CD1c-positive myeloid dendritic cell (primary cell): ENCODE measurements at regions not wholly inside any gene's neighbourhood (a gene's known extent, or its start where the extent isn't known, plus 50 kb on each side); places are given as distances from the start of the nearest gene placed in this dataset.
A peak's percentile ranks its signal among the peaks of the same experiment; 100 is the strongest.

ENCODE experiments used
- DNase-seq: peaks from one replicate; pipeline ENCODE4 v3.0.0-alpha.2; 2016; ENCODE audit errors: extremely low spot score

DNA sequence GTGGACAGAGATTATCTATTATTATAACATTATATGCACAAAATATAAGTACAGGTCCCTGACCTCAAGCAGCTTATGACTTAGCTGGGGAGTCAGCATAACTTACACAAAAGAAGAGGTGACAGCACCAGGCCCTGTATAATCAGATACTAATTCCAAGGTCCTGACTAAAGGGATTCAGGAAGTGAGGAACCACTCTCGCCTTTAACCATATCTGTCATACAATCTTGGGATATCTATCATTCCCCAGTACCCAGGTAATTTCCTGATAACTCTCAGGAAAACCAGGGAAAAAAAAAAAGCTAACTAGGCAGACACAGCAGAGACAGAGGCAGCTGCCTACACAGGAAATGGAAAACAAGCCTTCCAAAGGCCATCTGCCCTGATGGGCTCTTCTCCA lies 78.5 kb upstream of the CAMK1G start:
- no peak for DNase-seq

DNA sequence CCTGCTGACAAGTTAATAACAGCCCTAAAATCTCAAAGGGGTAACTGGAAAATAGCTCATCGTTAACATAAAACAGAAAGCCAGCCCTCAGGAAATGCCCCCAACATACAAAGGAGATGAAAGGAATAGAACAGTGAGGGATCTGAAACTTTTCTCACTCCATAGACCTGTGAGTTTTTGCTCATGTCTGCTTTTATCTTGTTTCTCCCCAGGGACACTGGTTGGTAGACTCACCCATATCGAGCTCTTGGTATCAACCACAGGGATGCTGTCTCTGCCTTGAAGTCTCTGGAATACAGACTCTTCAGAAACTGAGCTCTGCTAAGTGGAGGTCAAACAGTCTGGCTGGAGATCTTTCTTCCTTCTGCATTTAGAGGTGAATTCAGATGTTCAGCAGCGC lies 77.4 kb upstream of the CAMK1G start:
- DNase-seq: no peak

DNA sequence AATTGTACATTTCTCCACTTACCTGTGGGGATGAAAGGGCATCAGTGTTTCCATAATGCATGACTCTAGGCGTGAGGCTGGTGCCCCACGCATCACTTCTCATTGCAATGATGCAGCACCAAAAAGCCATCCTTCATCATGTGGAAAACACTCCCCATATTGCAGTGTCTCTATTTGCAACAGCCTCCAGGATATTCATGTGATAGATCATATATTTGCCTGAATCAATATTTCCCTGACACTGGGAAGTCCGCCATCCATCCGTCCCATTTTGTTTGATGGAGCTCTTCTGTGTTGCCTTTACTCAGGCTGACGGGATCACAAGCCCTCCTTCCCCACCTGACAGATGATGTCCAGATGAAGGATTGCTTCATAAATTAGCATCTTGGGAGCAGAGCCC lies 74.5 kb upstream of the CAMK1G start:
- DNase-seq: no peak

DNA sequence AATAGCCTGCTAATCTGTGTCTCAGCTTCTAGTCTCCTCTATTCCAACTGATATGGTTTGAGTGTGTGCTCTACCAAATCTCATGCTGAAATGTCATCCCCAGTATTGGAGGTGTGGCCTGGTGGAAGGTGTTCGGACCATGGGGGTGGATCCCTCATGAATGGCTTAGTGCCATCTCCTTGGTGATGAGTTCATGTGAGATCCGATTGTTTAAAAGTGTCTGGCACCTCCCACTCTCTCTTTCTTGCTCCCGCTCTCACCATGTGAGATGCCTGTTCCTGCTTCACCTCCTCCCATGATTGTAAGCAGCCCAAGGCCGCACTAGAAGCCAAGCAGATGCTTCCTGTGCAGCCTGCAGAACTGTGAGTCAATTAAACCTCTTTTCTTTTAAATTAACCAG lies 73.5 kb upstream of the CAMK1G start:
- no peak for DNase-seq

DNA sequence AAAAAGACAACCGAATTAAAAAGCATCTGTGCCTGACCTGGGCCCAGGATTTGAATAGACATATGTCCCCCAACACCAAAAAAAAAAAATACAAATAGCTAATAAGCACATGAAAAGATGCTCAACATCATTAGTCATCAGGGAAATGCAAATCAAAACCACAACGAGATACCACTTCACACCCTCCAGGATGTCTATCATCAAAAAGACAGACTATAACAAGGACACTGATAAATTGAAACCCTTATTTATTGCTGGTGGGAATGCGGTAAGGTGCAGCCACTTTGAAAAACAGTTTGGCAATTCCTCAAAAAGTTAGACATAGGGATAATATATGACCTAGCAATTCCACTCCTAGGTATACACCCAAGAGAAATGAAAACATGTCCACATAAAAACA lies 72.3 kb upstream of the CAMK1G start:
- no peak for DNase-seq

DNA sequence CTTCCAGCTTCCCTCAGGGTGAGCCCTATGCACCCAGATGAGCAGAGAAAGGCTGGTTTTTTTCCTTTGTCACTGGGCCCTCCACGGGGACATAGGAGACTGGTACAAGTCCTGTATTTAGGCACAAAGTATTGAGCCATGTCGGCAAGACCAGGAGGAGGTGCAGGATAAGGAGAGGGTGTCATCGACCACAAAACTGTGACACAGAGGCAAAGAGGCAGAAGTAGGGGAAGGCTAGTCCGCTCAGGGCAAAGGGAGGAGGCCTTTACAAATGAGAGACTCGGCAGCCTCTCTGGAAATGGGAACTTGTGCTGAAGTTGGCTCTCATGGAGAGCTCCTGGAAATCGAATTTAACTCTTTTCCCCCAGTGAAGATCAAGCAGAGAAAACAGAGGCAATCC lies 70.7 kb upstream of the CAMK1G start:
- no peak for DNase-seq

DNA sequence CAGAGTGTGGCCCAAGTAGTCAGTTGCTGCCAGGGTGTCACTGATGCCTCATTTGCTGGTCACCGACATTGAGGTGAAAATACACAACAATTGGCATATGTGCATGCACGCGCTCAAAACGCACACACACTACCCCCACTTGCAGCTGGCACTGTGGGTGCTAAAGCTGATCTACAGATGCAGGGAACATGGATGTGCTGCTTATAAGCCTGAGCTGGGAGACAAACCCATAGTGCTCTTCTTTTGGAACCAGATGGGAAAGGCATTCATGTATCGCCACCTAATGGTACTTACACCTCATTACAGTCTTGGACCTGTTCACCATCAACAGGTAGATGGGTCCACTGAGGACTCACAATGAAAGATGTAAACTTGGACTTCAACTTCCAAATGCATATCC lies 70.3 kb upstream of the CAMK1G start:
- peak; percentile 10 for DNase-seq

DNA sequence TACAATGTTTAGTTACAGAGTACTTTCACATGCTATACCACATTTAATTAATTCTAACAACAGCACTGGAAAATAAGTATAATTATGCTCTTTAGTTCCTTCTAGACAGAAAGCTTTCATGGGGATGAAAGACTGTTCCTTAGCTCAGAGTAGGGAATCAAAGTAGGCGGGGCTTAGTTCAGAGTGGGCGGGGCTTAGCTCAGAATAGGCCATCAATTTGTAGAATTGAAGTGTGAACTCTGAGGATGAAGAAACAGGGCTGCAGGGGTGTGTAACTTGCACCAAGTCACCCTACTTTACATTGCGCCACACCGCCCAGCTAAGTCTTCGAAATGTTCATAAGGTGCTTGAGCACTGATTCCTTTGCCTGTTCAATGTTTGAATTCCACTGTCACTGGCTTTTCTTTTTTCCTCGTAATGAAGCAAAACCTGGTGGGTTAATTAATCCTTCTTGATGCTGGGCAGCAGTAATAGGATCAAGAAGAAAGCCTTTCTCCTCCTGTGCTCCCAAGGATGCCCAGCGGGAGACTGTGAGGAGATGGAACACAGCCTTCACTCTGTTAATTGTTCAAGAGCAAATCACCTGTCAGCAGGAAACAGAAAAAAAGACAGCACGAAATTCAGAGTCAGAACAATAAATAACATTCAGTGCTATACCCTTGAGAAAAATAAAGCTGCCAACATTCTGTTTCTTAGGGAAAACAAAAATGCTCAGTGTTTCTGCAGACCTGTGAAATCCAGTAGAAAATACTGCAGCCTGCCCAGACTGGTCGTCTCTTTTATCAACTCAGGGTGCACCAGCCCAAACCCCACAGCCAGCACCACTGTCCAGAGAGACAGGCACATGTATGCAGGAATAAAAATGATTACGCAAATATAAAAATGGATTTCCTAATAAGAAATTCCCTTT lies 66.5 kb upstream of the CAMK1G start:
- no peak for DNase-seq

DNA sequence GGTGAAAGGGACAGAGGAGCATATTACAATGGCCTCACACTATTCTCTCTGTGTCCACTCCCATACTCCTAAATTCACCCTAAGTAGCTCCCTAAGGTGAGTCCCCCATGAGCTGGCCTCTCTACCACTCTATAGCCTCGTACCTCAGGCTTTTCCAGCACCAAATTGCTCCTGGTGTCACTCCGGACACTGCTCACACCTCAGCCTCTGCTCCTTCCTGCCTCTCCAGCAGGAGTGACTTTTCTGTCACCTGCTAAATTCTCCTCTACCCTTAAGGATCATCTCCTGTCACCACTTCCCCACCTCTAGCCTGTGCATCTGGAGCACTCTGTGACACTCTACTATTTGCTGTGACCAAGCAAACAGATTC lies 65.8 kb upstream of the CAMK1G start:
- no peak for DNase-seq

DNA sequence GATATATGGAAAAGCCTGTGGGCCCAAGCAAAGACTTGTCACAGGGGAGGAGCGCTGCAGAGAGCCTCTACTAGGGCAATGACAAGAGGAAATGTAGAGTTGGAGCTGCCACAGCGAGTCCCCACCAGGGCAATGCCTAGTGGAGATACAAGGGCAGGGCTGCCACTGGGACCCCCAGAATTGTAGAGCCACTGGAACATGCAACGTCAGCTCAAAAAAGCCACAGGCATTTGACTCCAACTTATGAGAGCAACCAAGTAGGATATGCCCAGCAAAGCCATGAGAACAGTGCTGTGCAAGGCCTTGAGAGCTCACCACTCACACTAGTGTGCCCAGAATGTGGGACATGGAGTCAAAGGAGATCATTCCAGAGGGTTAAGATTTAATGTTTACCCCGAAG lies 63.7 kb upstream of the CAMK1G start:
- DNase-seq: no peak

DNA sequence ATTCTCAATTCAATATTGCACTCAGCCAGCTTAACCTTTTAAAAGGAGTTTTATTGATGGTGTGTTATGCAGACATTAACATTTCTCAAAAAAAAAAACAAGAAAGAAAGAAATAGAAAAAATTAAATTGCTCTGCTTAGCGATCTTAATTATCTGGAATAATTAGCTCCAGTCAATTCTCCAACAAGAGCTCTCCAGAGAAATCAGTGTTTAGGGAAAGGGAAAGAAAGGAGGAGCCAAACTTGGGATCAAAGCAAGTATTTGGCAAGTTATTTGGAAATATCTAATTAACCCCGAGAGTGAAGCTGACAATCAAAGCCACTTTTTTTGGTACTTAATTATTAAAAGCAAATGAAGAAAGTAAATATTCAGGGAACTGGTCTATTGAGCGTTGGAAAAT lies 60.7 kb upstream of the CAMK1G start:
- DNase-seq: no peak

DNA sequence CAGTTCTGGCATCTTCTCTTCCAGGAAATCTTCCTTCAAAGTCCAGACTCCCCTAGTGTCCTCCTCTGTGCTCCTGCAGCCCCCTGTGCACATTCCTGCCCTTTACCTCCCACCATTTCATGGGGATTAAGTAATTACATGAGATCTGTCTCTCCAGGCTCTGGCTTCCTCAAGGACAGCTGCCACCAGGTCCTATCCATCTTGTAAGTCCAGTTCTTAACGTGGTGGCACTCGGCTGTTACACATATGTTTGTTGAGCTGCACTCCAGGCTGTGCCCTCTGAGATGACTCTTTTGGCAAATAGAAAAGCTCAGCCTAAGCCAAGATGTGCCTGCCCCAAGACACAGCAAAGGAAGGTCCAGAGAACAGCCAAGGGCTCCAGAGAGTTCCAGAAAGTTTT lies 57.4 kb upstream of the CAMK1G start:
- no peak for DNase-seq

DNA sequence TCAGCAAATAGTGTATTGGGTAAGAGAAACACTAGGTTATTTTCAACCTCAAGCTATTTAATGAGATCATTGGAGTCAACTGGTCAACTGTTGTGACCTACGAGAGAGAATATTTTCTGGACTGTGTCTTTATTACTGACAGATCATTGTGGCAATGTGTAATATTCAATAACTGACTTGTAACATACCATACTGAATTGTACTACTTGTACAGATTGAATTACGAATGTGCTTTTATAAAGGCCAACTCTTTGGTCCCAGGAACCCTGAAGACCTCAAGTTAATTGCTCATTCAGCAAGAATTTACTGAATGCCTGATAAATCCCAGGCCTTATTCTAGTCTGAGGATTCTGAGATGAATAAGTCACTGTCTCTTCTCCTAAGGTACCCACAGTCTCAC lies 56.1 kb upstream of the CAMK1G start:
- DNase-seq: no peak

DNA sequence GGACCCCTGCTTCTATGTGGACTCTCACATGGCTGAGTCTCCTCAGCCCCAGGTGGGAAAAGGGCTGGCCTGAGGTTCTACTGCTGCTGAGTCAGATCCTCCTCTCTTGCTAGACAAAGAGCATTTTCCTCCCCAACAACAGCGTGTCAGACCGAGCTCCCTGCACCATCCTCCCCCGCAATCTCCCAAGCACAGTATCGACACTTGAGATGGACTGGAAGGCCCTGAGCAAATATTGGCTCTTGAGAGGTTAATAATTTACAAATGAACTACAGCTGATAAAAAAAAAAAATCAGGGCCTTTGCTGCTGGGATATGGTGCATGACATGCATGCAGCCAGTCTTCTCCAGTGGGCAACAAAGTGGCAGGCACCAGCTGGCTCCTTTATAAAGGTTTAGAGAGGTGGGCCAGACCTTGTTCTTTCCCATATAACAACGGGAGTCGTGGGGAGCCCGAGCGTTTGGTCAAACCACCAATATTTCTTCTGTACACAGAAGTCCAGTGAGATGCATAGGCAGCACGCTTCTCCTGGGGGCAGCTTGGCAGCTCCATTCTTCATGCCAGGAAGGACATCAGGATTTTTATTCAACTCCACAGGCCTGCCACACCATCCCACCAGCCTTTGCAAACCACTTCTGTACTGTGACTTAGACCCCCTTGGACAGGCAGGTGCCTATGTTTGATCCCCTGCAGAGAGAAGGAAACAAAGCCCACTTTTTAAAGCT lies 55.4 kb upstream of the CAMK1G start:
- DNase-seq: no peak

DNA sequence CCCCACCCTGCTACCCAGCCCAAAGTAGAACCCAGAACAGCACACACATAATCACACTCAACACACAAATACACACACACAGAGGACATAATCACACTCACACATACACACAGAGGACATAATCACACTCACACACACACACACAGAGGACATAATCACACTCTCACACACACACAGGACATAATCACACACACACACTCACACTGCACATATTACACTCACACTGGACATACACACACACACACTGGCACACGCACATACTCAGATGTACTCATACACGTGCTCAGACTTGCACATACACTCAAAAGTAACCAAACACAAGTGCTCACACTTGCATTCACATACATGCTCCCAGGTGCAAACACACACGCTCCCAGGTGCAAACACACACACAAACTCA lies 54.3 kb upstream of the CAMK1G start:
- DNase-seq: no peak

DNA sequence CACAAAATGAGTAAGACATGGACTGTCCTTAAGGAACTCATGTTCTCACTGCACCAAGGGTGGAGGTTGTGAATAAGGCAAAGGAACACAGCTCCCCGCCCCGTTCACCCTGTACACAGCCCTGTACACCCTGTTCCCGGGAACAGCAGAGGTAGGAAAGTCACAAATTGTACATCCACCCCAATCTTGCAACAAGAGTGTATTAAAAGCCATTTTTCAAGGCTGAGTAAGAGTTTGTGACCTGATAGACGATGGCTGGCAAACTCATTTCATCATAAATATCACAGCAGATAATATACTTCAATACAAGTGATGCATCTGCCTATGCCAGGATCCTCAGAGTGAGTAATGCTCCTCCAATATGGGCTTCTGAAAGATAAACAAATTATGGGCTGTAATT lies 52.5 kb upstream of the CAMK1G start:
- no peak for DNase-seq

DNA sequence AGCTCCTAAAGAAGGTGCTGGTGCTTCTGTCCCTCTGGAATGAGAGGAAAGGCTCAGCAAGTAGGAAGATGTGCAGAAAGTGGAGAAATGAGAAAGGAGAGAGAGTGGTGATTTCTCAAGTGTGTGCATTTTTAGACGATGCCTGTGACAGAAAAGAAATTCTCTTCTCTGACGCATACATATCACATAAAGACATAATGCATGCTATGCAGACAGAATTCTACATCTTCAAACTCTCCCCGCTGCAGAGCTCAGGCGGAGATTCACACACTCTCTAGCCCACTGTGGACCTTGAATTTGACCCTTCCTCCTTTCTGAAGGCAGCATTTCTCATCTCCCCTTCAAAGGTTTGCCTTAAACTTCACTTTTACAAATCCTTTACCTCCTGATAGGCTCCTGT lies 52.0 kb upstream of the CAMK1G start:
- DNase-seq: no peak
